NCI-H82 (cell line): ENCODE measurements at regions not wholly inside any gene's neighbourhood (a gene's known extent, or its start where the extent isn't known, plus 50 kb on each side); places are given as distances from the start of the nearest gene placed in this dataset.
"Not testable (repeated sequence)": the region's sequence is repeated elsewhere in the genome, so short reads cannot be mapped to it uniquely, and the experiment has no call there.

ENCODE experiments used
- DNase-seq: peaks from one replicate; lab custom pipeline; 2025; lab: John Stamatoyannopoulos, UW

- DNase-seq: no peak
These were observed 1403.6 kb downstream of the SUCLG1 start for GRCh38 chr2:83055376-83056010.

DNA sequence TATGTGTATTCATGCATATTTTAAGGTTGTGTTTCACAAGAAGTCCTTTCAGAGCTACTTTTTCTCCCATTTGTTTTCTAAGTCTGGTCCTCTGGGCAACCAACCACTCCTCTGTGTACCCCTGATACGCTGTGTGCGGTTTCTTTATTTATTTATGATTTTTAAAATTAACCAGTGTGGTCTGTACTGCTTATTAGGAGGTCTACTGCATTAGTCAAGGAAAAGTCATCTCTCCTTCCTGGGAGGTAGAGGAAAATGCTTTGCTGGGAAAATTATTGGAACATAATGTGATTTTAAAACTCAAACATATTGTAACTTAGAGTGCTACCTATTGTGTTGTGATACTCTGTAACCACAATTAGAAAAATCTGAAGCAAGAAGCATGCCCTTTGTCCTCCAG lies 1404.3 kb downstream of the SUCLG1 start:
- no peak for DNase-seq

GRCh38 chr2:83051538-83052170 lies 1407.4 kb downstream of the SUCLG1 start:
- DNase-seq: no peak

DNA sequence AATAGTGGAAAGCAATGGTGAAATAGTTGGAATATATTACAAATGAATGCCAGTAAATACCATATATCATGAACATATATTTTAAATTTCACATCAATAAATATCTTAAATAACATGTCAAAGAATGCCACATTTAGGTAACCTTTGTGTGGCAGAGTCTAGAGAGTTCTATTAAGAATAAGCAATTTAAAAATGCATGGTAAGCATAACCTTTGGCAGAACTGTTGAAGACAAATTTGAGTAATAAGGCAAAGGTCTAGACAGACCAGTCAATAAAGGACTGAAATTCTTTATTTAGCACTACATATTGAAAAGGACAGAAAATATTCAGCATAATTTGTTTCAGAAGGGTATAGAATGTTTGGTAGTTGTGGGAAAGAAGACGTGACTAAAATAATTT lies 1417.0 kb downstream of the SUCLG1 start:
- DNase-seq: no peak

DNA sequence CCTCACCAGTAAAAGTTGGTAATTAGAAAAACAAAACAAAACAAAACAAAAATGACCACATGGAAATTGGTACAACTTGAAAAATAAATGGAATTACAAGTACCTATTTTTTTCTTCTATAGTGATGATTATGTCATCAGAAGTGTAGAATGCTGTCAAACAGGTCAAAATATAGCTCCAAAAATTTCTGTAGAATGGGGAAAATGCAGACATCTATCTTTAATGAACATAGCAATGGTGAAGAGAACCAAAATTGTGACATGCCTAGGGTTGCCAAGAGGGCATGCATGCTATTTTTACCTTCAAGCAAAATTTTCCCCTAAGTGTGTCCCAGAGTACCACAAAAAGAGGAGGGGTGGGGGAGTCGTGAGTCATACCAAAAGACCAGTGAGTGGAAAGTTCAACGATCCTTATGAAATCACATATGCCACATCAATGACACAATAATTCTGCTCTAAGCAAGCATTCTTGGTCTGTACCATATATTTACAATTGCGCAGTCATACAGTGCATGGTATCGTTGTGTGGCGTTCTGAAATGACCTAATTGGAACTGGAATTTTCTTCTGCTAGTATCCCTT lies 1436.4 kb downstream of the SUCLG1 start:
- no peak for DNase-seq

GRCh38 chr2:83017366-83018090 lies 1441.6 kb downstream of the SUCLG1 start:
- DNase-seq: no peak

GRCh38 chr2:83016343-83017110 lies 1442.6 kb downstream of the SUCLG1 start:
- peak; percentile 25 for DNase-seq

DNA sequence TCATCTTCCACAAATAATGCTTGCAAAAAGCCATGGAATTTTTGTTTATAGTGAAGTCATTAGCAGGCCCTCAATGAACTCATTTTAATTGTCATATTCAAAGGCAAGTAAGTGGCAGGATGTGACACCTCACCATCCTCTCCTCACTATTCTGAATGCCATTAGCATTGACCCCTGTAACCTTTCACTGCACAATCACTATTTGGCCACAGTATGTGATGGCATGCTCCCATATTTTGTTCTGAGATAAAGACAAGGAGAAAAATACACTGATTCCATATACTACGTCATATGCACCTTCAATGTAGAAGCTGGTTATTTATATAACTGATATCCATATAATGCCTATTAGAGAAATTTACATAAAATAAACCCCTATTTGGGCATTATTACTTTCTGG lies 1443.2 kb downstream of the SUCLG1 start:
- no peak for DNase-seq

DNA sequence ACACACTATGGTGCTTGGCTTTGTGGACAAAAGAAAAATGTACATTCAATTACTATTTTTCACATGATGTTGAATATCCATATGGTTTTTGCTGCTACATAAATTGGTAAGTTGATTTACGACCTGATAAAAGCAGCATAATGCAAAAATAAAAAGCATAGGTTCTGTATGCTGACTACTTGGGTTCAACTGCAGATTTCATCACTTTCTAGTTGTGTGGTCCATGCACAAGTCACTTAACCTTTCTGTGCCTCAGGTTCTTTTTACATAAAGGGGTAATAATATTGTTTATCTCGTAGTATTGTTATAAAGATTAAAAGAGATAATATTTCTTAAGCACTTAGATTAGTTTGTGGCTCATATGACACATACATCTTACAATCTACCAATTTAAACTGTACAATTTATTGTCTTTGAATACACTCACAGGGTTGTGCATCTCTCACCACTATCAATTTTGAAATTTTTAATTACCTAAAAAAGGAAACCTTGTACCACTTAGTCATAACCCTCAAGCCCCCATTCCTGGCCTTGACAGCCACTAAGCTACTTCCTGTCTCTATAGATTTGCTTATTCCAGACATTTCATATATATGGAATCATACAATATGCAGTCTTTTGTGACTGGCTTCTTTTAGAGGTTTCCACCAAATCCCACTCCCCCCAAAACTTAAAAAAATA lies 1443.9 kb downstream of the SUCLG1 start:
- no peak for DNase-seq

- DNase-seq: no peak
These were observed 1444.6 kb downstream of the SUCLG1 start for GRCh38 chr2:83014462-83014861.

- no peak for DNase-seq
These were observed 1452.1 kb downstream of the SUCLG1 start for GRCh38 chr2:83006961-83007360.

GRCh38 chr2:83003555-83003954 lies 1455.5 kb downstream of the SUCLG1 start:
- no peak for DNase-seq

GRCh38 chr2:83002706-83003105 lies 1456.4 kb downstream of the SUCLG1 start:
- DNase-seq: no peak

DNA sequence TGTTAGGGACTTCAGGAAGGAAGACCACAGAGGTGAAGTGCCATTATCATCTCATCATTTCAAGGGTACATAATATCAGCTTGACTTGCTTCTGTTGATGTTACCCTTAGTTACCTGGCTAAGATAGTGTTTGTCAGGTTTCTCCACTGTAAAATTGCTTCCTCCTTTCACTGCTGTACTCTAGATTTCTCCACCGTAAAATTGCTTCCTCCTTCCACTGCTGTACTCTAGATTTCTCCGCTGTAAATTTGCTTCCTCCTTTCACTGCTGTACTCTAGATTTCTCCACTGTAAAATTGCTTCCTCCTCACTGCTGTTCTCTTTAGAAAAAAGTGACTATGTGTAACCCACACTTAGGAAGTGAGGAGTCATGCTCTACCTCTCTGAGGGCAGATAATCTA lies 1460.3 kb downstream of the SUCLG1 start:
- no peak for DNase-seq

- DNase-seq: no peak
These were observed 1462.9 kb downstream of the SUCLG1 start for GRCh38 chr2:82996217-82996616.

GRCh38 chr2:82994151-82994550 lies 1464.9 kb downstream of the SUCLG1 start:
- DNase-seq: no peak

DNA sequence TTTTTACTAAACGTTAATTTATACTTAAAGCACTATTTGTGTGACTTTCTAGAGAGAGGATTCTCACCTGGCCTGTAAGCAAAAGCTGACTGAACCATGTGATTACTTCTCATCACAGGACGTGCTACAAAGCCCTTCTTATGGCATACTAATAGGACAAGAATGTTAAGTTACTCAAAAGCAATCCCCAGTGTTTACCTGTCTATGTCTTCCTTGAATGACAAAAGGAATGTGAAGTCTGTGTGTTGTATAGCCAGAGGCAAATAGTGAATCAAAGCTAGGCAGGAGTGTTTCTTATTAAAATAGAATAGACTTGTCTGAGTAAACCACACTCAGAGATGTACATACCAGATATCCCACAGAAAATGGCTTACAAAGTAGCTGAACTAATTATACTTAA lies 1465.5 kb downstream of the SUCLG1 start:
- DNase-seq: no peak

GRCh38 chr2:82992968-82993367 lies 1466.1 kb downstream of the SUCLG1 start:
- no peak for DNase-seq

- not testable (repeated sequence) for DNase-seq
These were observed 1471.4 kb downstream of the SUCLG1 start for GRCh38 chr2:82987706-82988105.

- no peak for DNase-seq
These were observed 1472.2 kb downstream of the SUCLG1 start for GRCh38 chr2:82986899-82987298.

DNA sequence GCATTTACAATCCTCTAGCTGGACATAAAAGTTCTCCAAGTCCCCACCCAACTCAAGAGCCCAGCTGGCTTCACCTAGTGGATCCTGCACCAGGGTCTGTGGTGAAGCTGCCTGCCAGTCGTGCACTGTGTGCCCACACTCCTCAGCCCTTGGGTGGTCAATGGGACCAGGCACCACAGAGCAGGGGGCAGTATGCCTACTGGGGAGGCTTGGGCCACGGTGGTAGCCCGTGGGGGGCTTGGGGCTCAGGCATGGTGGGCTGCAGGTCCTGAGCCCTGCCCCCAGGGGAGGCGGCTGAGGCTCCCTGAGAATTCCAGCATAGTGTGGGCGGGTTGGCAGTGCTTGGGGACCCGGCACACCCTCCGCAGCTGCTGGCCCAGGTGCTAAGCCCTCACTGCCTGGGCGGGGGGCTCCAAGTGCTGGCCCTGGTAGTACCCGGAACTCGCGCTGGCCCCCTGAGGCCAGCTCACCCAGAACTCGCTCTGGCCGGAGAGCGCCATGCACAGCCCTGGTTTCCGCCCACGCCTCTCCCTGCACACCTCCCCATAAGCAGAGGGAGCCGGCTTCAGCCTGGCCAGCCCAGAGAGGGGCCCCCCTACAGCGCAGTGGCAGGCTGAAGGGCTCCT lies 1473.4 kb downstream of the SUCLG1 start:
- DNase-seq: no peak
